Suppressor macrophage (primary cell): ENCODE measurements at regions not wholly inside any gene's neighbourhood (a gene's known extent, or its start where the extent isn't known, plus 50 kb on each side); places are given as distances from the start of the nearest gene placed in this dataset.
A peak's percentile ranks its signal among the peaks of the same experiment; 100 is the strongest.

Experiments used
- DNase-seq, 4 experiments: peaks; one replicate each; pipeline ENCODE4 v3.0.0-alpha.2; 2020 to 2022

- DNase-seq = no peak
These were observed 1479.8 kb upstream of the ACVR2A start for GRCh38 chr2:146365041-146365440.

DNA sequence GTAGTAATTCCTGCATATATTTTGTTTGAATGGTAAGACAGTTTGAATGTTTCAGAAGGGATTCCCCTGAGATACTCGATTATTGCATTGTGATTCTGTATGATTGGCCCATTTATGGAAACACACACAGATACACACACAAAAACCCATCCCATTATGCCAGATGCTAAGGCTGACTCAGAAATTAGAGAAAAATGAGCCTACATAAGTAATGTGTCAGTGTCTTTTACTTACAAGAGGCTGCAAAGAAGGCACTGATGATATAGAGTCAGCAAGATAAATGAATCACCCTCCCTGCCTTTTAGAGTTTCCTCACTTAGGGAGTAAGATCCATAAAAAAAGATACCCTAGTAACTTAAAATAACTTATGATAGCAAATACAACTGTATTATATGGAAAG is 1481.1 kb upstream of the ACVR2A start:
- DNase-seq = no peak

GRCh38 chr2:146351689-146352088 is 1493.1 kb upstream of the ACVR2A start:
- DNase-seq = no peak

DNA sequence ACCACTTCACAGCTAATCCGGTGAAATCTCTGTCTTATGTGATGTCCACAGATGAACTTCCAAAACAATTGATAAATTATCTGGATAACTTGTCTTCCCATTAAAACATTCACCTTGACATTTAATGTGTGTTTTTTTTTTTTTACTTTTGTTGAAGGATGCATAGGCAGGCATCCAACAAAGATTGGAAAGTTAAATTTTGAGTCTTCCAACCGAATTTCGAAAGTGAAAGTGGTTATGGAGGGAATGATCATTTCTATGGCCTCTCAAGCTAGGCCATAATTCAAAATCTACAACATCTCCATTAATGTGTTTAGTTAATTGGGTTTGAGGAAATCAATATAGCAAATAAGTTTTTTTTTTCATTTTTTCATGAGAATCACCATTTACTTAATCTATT is 1495.5 kb upstream of the ACVR2A start:
- no peak for DNase-seq

- DNase-seq = no peak
These were observed 1519.9 kb upstream of the ACVR2A start for GRCh38 chr2:146324951-146325350.

- no peak for DNase-seq
These were observed 1521.3 kb upstream of the ACVR2A start for GRCh38 chr2:146323564-146323963.

GRCh38 chr2:146321175-146321574 is 1523.7 kb upstream of the ACVR2A start:
- no peak for DNase-seq

DNA sequence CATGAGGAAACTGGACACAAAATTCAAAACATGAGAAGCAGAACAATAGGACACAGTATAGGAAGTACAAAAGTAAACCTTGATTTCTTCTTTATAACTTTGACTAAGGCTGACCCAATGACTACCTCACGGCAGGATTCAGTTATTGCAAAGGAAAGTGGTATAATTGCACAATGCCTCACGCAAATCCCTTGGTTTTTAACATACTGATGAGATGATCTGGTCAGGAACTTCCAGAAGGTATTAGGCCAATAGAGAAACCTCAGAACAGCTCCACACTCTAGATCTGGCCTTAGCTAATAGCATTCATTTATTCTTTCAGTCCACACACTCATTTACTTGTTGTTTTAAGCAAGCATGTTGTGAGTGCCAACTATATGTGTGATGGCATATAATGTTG is 1526.9 kb upstream of the ACVR2A start:
- peak in 2 of 4 experiments; percentile 7 to 12 for DNase-seq

- DNase-seq = peak in 3 of 4 experiments; percentile 2 to 52 (median 39)
These were observed 1531.9 kb upstream of the ACVR2A start for GRCh38 chr2:146312899-146313298.

GRCh38 chr2:146305164-146305563 is 1539.7 kb upstream of the ACVR2A start:
- DNase-seq = no peak

GRCh38 chr2:146301287-146301686 is 1543.5 kb upstream of the ACVR2A start:
- no peak for DNase-seq

- DNase-seq = peak in 2 of 4 experiments; percentile 9 to 20
These were observed 1549.7 kb upstream of the ACVR2A start for GRCh38 chr2:146295080-146295670.

DNA sequence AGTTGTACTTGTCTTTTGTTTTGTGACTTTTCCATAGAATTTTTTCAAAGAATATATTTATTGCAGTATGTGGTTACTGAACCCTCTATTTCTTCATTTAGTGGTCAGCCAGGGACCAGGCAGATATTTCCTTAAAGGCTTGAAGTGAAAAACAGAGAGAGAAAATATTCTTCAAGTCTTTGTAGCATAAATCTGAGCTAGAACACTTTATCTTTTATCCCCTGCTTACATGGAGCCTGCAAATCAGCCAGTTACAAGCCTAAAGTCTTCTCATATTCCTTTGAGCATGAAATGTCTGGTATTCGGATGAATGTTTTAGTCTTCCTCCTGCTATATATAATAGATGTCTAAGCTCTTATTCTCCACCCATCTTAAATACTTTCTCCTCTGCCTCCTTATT is 1557.5 kb upstream of the ACVR2A start:
- DNase-seq = no peak

- DNase-seq = no peak
These were observed 1565.9 kb upstream of the ACVR2A start for GRCh38 chr2:146278881-146279280.

GRCh38 chr2:146271131-146271831 is 1573.5 kb upstream of the ACVR2A start:
- no peak for DNase-seq

DNA sequence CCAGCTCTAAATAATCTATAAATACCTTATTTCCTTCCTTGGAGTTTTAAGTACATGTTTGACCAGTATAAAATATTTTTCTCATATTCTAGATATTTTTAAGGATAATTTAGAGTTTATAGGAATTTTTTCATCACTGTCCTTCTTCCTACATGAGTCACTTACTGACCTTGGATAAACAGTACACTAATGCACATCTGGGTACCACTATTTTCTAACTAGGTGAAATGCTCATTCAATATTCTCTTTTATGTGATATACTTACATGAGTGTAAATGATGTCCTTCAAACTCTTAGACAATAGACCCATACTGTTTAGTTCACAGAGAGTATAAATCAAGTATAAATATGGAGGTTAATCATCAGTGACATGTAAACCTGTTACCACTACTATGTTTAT is 1574.2 kb upstream of the ACVR2A start:
- no peak for DNase-seq

GRCh38 chr2:146267093-146267492 is 1577.7 kb upstream of the ACVR2A start:
- no peak for DNase-seq

GRCh38 chr2:146265656-146266055 is 1579.2 kb upstream of the ACVR2A start:
- no peak for DNase-seq

DNA sequence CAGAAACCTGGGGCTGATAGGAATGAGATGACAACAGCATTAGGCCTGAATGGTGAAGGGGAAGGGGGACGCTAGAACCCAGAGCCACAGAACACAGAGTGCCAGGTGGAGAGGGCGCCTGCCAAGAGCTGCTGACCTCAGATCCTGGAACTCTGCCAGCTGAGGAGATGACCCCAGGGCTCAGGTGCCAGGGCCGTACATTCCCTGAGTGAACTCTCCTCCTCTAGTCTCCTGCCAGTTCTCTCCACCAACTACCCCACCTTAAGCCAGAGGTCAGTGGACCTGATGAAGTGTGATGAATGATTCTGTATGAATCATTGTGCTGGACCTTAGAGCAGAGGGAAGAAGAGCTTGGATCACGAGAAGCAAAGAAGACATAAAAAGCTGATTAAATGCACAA is 1582.2 kb upstream of the ACVR2A start:
- no peak for DNase-seq

DNA sequence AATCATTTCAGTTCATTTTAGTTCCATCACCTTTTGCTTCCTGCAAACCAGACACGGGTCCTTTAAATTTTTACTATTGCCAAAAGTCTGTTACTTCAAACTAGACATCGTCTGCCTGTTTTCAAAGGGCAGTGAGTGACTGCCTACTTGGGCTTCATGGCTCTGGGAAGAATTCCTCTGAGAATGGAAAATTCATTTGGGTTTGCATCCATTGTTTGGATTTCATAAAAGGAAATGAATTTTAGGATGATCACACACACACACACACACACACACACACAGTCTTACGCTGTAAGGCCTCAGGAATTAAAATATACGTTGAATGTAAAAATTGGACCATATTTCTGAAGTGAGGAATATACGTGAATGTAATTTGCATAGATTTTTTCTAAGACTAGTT is 1584.3 kb upstream of the ACVR2A start:
- DNase-seq = no peak

GRCh38 chr2:146259816-146260215 is 1585.0 kb upstream of the ACVR2A start:
- DNase-seq = no peak

GRCh38 chr2:146258071-146258470 is 1586.8 kb upstream of the ACVR2A start:
- no peak for DNase-seq

DNA sequence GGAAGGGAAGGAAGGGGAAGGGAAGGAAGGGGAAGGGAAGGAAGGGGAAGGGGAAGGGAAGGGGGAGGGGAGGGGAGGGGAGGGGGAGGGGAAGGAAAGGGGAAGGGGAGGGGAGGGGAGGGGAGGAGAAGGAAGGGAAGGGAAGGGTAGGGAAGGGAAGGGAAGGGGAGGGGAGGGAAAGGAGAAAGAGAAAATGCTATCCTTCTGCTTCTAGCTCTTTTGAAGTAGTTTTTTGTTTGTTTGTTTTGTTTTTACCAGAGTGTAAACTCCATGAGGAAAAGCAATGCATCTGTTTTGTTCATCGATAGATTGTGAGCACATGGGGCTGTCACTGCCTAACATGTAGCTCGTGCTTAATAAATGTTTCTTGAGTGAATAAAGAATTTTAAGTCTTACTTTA is 1592.7 kb upstream of the ACVR2A start:
- no peak for DNase-seq

GRCh38 chr2:146251328-146251727 is 1593.5 kb upstream of the ACVR2A start:
- DNase-seq = no peak
